Ovary (tissue), 3 donors: ENCODE measurements at regions not wholly inside any gene's neighbourhood (a gene's known extent, or its start where the extent isn't known, plus 50 kb on each side); places are given as distances from the start of the nearest gene placed in this dataset.

ENCODE experiments used
- POLR2A ChIP-seq: fragments of 450-650 bp; IDR thresholded peaks from one replicate; pipeline ENCODE4 v1.6.1; 2017; ENCODE audit warnings: antibody characterized with exemption, mild to moderate bottlenecking, moderate library complexity
- TF ChIP-seq, protein P1 (sequence below), 3 donors: fragments of 450-650 bp in 2 of 3; fragments of 200-600 bp in 1 of 3; IDR thresholded peaks; one replicate each; pipeline versions ENCODE4 v1.5.1 to v1.8.0; 2016 to 2022; ENCODE audit warnings: antibody characterized with exemption in 3 of 3, mild to moderate bottlenecking in 1 of 3
- donor health status: DM: no; HTN: no; CAD: no.

- no peak for TF ChIP-seq POLR2A
- TF ChIP-seq, protein P1, sequence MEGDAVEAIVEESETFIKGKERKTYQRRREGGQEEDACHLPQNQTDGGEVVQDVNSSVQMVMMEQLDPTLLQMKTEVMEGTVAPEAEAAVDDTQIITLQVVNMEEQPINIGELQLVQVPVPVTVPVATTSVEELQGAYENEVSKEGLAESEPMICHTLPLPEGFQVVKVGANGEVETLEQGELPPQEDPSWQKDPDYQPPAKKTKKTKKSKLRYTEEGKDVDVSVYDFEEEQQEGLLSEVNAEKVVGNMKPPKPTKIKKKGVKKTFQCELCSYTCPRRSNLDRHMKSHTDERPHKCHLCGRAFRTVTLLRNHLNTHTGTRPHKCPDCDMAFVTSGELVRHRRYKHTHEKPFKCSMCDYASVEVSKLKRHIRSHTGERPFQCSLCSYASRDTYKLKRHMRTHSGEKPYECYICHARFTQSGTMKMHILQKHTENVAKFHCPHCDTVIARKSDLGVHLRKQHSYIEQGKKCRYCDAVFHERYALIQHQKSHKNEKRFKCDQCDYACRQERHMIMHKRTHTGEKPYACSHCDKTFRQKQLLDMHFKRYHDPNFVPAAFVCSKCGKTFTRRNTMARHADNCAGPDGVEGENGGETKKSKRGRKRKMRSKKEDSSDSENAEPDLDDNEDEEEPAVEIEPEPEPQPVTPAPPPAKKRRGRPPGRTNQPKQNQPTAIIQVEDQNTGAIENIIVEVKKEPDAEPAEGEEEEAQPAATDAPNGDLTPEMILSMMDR (IDR thresholded peaks at IDR 0.05): no peak
Observed at GRCh38 chrX:40984962-40985361, 100.3 kb upstream of the USP9X start.
